Omental fat pad (tissue), 3 donors: ENCODE measurements at regions not wholly inside any gene's neighbourhood (a gene's known extent, or its start where the extent isn't known, plus 50 kb on each side); places are given as distances from the start of the nearest gene placed in this dataset.

Experiments used
- ATAC-seq: fragments of 150-250 bp; one replicate; pipeline ENCODE4 v1.9.1; 2016; ENCODE audit warnings: mild to moderate bottlenecking, moderate library complexity; ENCODE audit not compliant: low FRiP score
- DNase-seq: peaks from one replicate; pipeline ENCODE4 v3.0.0-alpha.2; 2019; ENCODE audit warnings: low spot score
- TF ChIP-seq, protein P1 (sequence below), 3 donors: fragments of 450-650 bp; IDR thresholded peaks; one replicate each; pipeline ENCODE4 v1.5.1; 2016 to 2017; ENCODE audit warnings: antibody characterized with exemption in 3 of 3, mild to moderate bottlenecking in 3 of 3, moderate library complexity in 2 of 3

DNA sequence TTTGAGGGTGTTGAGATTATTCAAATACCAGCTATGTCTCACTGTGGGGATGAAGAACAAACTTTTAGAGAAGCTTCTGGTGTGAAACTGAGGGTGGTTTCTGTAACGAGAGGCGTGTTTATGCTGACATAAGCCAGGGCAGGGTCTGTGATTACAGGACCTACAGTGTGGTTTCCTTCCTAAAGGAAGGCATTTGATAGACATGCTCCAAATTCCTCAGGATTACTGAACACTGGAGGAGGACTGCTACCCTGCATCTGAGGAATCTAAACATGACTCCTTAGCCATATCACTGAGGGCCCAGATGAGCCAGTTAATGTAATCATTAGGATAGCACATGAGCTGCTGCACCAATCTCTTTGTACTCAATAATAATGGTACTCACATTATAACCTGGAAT lies 328.4 kb upstream of the UMPS start:
- TF ChIP-seq, protein P1, sequence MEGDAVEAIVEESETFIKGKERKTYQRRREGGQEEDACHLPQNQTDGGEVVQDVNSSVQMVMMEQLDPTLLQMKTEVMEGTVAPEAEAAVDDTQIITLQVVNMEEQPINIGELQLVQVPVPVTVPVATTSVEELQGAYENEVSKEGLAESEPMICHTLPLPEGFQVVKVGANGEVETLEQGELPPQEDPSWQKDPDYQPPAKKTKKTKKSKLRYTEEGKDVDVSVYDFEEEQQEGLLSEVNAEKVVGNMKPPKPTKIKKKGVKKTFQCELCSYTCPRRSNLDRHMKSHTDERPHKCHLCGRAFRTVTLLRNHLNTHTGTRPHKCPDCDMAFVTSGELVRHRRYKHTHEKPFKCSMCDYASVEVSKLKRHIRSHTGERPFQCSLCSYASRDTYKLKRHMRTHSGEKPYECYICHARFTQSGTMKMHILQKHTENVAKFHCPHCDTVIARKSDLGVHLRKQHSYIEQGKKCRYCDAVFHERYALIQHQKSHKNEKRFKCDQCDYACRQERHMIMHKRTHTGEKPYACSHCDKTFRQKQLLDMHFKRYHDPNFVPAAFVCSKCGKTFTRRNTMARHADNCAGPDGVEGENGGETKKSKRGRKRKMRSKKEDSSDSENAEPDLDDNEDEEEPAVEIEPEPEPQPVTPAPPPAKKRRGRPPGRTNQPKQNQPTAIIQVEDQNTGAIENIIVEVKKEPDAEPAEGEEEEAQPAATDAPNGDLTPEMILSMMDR (IDR thresholded peaks at IDR 0.05): no peak
- no peak for ATAC-seq
- no peak for DNase-seq

DNA sequence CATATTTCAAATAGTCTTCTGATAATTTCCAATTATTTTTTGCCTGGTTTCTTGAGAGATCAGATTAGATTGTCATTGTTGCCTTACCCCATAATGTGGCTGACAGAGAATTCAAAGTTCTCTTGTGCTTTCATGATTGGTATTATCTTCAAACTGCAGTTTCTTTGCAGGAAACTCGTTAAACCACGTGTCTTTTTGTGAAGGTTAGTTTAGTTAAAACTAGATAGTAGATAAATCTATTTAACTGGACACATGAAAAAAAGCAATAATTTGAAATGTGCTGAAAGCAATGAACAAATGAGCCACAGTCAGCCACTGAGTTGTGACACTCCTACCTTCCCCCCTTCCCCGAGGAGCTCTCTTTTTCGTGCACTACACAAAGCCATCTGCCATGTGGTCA lies 327.5 kb upstream of the UMPS start:
- no peak for ATAC-seq
- no peak for DNase-seq
- TF ChIP-seq, protein P1 (IDR thresholded peaks at IDR 0.05): no peak

DNA sequence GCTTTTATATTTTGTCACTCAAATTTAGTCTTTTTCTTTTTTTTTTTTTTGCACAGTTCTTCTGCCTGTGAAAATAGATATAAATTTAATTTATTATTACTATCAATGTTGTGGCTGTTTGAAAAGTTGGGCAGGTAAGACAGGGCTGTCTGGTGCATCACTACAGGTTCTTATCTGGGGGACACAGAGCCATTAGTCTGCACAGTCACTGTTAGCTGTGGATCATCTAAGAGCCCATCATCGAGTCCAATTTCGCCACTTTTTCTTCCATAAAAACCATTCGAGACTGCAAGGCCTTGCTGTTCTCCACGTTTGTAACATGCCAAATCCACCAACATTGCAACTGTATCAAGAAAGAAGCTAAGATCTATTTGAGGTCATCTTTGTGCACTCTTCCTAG lies 325.6 kb upstream of the UMPS start:
- DNase-seq (no peak), ATAC-seq (no peak)
- TF ChIP-seq, protein P1 (IDR thresholded peaks at IDR 0.05): no peak

DNA sequence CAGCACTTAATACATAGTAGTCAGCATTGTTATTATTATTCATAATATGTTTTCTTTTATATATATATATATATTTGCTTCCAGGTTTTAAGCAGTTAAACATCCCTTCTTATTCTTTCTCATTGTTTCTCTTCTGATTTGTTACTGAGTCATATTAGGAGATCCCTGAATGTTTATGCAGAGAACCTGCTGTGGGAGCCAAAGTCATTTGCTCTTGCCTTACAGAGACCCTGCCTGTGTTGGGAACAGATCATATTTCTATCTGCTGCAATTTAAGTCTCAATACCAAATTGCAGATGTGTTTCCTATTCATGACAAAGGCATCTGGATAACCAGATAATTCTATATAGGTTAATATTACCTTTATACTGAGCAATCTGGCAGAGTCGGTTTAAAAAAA lies 323.0 kb upstream of the UMPS start:
- DNase-seq (no peak), ATAC-seq (no peak)
- TF ChIP-seq, protein P1 (IDR thresholded peaks at IDR 0.05): no peak

DNA sequence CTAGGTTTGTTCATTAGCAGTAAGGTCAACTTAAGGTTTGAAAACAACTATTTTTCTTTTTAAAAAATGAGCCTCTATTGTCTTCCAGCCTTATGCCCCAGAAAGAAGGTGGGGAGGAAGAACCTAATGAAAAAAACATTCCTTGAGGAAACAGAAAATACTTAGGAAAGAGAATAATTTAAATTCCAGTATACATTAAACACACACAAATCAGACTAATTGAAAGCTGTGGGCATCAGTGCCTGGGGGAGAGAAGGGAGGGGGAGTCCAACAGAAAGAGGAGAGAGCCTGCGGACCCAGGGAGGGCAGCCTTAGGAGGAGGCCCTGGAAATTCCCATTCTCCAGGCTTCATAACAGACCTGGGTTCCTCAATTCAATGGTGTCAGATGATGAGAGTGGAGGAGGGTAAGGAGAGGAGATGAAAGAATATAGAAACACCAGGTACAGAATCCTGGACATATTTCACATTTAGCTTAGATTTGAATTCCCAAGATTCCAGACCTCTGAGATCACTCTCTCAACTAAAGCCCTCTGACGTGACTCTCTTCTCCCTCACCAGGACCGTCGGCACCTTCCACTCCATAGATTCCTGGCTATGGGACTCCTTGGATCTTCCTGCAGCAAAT lies 320.5 kb upstream of the UMPS start:
- ATAC-seq: peak; percentile 76
- TF ChIP-seq, protein P1 (IDR thresholded peaks at IDR 0.05): no peak

DNA sequence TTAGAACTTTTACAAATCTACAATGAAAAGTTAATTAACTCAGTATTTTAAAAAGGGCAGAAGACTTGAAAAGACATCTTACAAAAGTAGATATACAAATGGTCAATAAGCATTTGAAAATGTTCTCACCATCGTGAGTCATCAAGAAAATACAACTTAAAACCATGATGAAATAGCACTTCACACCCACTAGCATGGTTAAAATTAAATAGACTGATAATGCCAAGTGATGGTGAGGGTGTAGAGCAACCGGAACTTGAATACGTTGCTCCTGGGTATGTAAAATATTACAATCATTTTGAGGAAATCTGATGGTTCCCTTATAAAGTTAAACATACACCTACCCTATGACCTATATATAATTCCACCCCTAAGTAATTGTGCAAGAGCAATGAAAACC lies 319.8 kb upstream of the UMPS start:
- TF ChIP-seq, protein P1 (IDR thresholded peaks at IDR 0.05): no peak
- ATAC-seq: no peak
- DNase-seq: no peak

More for the DNA sequence above, 320.5 kb upstream of the UMPS start:
- no peak for DNase-seq

DNA sequence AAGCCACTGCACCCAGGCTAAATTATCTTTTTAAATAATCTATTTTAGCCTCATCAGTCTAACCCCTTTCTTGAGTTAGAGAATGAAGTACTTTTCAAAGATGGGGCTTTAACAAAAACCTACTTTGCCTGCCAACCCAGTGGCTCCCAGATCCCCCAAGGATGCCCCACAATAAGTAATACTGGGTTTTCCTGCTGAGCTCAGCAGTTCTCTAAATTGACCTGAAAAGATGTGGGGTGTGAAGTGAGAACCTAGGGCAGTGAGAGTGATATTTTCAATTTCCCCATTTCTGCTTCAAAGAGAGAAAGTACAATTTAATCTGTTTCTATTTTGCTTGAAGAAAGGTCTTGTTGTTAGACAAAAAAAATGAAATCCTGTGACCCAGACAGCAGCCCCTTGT lies 318.5 kb upstream of the UMPS start:
- TF ChIP-seq, protein P1 (IDR thresholded peaks at IDR 0.05): no peak
- DNase-seq (no peak), ATAC-seq (no peak)
